A673 (cell line): ENCODE measurements at regions not wholly inside any gene's neighbourhood (a gene's known extent, or its start where the extent isn't known, plus 50 kb on each side); places are given as distances from the start of the nearest gene placed in this dataset.

Source experiments
- BruUV-seq: library from RNA; stranded (reverse); fragments of 400-500 nt; replicated peaks from 2 replicates; lab custom pipeline; 2021; lab: Mats Ljungman, UMichigan
- CTCF ChIA-PET: fragments of 300-600 bp; sonication (Branson Sonifier 250); formaldehyde crosslinking; loops from one replicate; lab custom pipeline; 2022; ENCODE audit warnings: antibody characterized with exemption; lab: Charles Lee
- POLR2A ChIA-PET: fragments of 300-600 bp; sonication (Branson Sonifier 250); formaldehyde crosslinking; loops from one replicate; lab custom pipeline; 2022; ENCODE audit warnings: antibody characterized with exemption; ENCODE audit not compliant: low non-redundant PET; lab: Charles Lee
- DNase-seq: peaks from one replicate; pipeline ENCODE4 v3.0.0-alpha.2; 2015; ENCODE audit warnings: low spot score
- H3K27ac ChIP-seq: fragments of 200-600 bp; sonication (generic); 2 replicates; pipeline ENCODE4 v1.5.1; 2016; ENCODE audit warnings: mixed run types, low read depth, mild to moderate bottlenecking, mixed read lengths, antibody characterized with exemption, low read length; ENCODE audit not compliant: poor library complexity, severe bottlenecking
- H3K27me3 ChIP-seq: fragments of 200-600 bp; sonication (generic); replicated peaks from 2 replicates; pipeline ENCODE4 v1.6.1; 2017; ENCODE audit warnings: mixed run types, low read depth, mild to moderate bottlenecking, mixed read lengths, antibody characterized with exemption, low read length; ENCODE audit not compliant: insufficient read depth, poor library complexity
- H3K36me3 ChIP-seq: fragments of 200-600 bp; sonication (generic); 2 replicates; pipeline ENCODE4 v1.6.1; 2016; ENCODE audit warnings: mixed run types, mild to moderate bottlenecking, mixed read lengths, antibody characterized with exemption, low read length; ENCODE audit not compliant: insufficient read depth, poor library complexity, severe bottlenecking
- H3K4me1 ChIP-seq: fragments of 200-600 bp; sonication (generic); 2 replicates; pipeline ENCODE4 v1.6.1; 2017; ENCODE audit warnings: mixed run types, mild to moderate bottlenecking, mixed read lengths, antibody characterized with exemption, low read length; ENCODE audit not compliant: insufficient read depth, poor library complexity, severe bottlenecking
- H3K4me3 ChIP-seq: fragments of 200-600 bp; sonication (generic); 2 replicates; pipeline ENCODE4 v1.5.1; 2016; ENCODE audit warnings: low read depth, mixed run types, mild to moderate bottlenecking, mixed read lengths, low read length; ENCODE audit not compliant: poor library complexity, severe bottlenecking
- H3K9me3 ChIP-seq: fragments of 200-600 bp; sonication (generic); 2 replicates; pipeline ENCODE4 v1.6.1; 2016; ENCODE audit warnings: mixed run types, low read depth, mild to moderate bottlenecking, mixed read lengths, antibody characterized with exemption, low read length; ENCODE audit not compliant: poor library complexity, severe bottlenecking
- EZH2 ChIP-seq: fragments of 200-600 bp; sonication (generic); IDR thresholded peaks from 2 replicates; pipeline ENCODE4 v1.6.1; 2017; ENCODE audit warnings: borderline replicate concordance, low read depth, mild to moderate bottlenecking, mixed read lengths, antibody characterized with exemption, low read length; ENCODE audit not compliant: poor library complexity, severe bottlenecking
- intact Hi-C: fragments of 100-400 bp; cut with micrococcal nuclease; formaldehyde crosslinking; loops from one replicate; pipeline ENCODE4 v1.10.0; 2022; ENCODE audit not compliant: unreplicated experiment
- TF ChIP-seq, protein P1 (sequence below): fragments of 300-800, 200-600 bp; sonication (generic); conservative IDR thresholded peaks from 2 replicates; pipeline ENCODE4 v1.5.1; 2017; ENCODE audit warnings: low read depth, mild to moderate bottlenecking, antibody characterized with exemption, low read length, moderate library complexity, mixed read lengths

DNA sequence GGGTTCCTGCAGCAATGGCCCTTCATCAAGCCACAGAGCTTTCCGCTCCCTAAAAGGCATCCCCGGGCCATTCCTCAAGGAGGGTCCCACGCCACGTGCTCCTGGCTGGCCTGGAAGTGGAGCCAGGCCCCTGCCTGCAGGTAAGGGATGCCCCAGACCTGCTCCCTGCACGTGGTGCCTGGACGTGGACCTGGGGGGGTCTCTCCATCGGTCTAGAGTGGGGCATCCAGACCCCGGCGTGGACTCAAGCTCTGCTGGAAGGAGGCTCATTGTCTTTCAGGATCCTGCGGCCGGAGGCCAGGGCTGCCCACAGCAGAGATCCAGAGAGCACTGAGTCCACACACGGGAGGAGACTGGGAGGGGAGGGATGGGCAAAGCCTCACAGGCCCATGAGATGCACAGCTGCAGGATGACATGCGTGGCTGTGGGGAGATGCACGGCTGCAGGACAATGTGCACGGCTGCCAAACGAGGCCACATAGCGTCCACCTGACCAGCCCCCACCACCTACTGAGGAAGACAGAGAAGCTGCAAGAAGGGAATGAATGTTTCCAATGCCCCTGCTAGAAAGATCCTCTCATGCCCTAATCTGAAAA, 236.7 kb downstream of the BRD1 start:
- Histone ChIP-seq H3K4me1 (no peaks in the 10 kb centered on the region), H3K36me3 (no peaks in the 10 kb centered on the region), H3K27me3 (no peaks in the 10 kb centered on the region), H3K27ac (no peak overlapping the region), H3K9me3 (no peaks in the 10 kb centered on the region), H3K4me3 (no peak overlapping the region)
- BruUV-seq = no TSS peak
- ChIA-PET CTCF (no interaction called here), POLR2A (no interaction called here)
- TF ChIP-seq EZH2 = no peak
- TF ChIP-seq, protein P1, sequence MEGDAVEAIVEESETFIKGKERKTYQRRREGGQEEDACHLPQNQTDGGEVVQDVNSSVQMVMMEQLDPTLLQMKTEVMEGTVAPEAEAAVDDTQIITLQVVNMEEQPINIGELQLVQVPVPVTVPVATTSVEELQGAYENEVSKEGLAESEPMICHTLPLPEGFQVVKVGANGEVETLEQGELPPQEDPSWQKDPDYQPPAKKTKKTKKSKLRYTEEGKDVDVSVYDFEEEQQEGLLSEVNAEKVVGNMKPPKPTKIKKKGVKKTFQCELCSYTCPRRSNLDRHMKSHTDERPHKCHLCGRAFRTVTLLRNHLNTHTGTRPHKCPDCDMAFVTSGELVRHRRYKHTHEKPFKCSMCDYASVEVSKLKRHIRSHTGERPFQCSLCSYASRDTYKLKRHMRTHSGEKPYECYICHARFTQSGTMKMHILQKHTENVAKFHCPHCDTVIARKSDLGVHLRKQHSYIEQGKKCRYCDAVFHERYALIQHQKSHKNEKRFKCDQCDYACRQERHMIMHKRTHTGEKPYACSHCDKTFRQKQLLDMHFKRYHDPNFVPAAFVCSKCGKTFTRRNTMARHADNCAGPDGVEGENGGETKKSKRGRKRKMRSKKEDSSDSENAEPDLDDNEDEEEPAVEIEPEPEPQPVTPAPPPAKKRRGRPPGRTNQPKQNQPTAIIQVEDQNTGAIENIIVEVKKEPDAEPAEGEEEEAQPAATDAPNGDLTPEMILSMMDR = no peak
- no peak for DNase-seq
- intact Hi-C loops = no loop called here

DNA sequence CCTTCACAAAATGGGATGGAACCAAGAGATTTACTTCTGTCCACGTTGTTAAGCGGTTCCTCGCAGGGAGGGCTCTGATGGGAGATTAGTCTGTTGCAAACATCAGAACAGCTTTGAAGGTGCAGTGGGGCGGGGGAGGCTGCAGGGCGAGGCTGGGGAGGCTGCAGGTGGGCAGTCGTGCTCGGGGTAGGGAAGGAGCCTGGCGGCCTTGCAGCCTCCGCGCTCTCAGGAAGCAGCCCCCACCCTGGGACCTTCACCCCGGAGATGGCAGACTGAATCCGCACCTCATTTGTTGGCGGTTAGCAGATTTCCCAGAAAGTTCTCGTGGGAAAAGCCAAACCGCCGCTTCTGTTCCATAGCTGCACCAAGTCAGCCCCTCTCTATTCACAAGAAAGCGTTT, 237.3 kb downstream of the BRD1 start:
- H3K4me3 ChIP-seq = no peak overlapping the region
- no peaks in the 10 kb centered on the region for H3K27me3 ChIP-seq
- TF ChIP-seq EZH2 = no peak
- TF ChIP-seq, protein P1 = no peak
- H3K9me3 ChIP-seq = no peaks in the 10 kb centered on the region
- ChIA-PET POLR2A (no interaction called here), CTCF (no interaction called here)
- no peaks in the 10 kb centered on the region for H3K36me3 ChIP-seq
- BruUV-seq = no TSS peak
- no peaks in the 10 kb centered on the region for H3K4me1 ChIP-seq
- intact Hi-C loops = no loop called here
- H3K27ac ChIP-seq = no peak overlapping the region
- no peak for DNase-seq

DNA sequence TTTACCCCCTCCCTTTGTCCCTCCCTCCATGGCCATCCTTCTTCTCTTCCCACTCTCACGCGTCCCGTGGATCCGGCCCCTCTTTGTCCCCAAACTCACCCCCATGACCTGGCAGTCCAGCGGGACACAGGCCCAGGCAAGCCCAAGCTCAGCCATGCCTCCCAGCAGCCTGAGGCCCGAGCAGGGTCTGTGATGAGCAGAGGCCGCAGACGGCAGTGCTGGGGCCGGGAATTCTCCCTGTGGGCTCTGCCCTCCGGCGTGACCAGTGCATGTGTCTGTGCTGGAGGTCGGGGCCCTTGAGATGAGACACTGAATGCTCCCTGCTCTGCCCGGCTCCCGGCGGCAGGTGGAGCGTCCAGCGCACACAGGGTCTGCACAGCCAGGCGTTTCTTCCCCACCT, 237.9 kb downstream of the BRD1 start:
- H3K4me3 ChIP-seq = no peak overlapping the region
- intact Hi-C loops = no loop called here
- H3K9me3 ChIP-seq = no peaks in the 10 kb centered on the region
- ChIA-PET POLR2A (no interaction called here), CTCF (no interaction called here)
- H3K27ac ChIP-seq = no peak overlapping the region
- no peaks in the 10 kb centered on the region for H3K36me3 ChIP-seq
- TF ChIP-seq EZH2 = no peak
- TF ChIP-seq, protein P1 = no peak
- no peaks in the 10 kb centered on the region for H3K27me3 ChIP-seq
- DNase-seq = no peak
- no TSS peak for BruUV-seq
- H3K4me1 ChIP-seq = no peaks in the 10 kb centered on the region
